ENCODE measurements at regions not wholly inside any gene's neighbourhood (a gene's known extent, or its start where the extent isn't known, plus 50 kb on each side); places are given as distances from the start of the nearest gene placed in this dataset.

- BruUV-seq (replicated peaks) = no TSS peak
- Mint-ChIP-seq H3K4me1 (ENCODE audit: insufficient read depth, unreplicated experiment) (peaks cover 8% of the 10 kb centered on the region), H3K36me3 (ENCODE audit: insufficient read depth, unreplicated experiment) (no peaks in the 10 kb centered on the region), H3K27me3 (ENCODE audit: insufficient read depth, unreplicated experiment) (no peaks in the 10 kb centered on the region), H3K9me3 (ENCODE audit: unreplicated experiment) (no peaks in the 10 kb centered on the region), H3K27ac (ENCODE audit: low read depth, unreplicated experiment) (no peak overlapping the region), H3K4me3 (ENCODE audit: unreplicated experiment) (no peak overlapping the region)
- intact Hi-C loops (cut with micrococcal nuclease) = no loop called here
- no peak for TF ChIP-seq CTCF (IDR thresholded peaks at IDR 0.05; ENCODE audit: unreplicated experiment)
- ChIA-PET POLR2A (no interaction called here), CTCF (no interaction called here)
- no peak for DNase-seq (ENCODE audit: unreplicated experiment)
Observed at GRCh38 chr7:42351316-42351935, 114.4 kb upstream of the GLI3 start.

- intact Hi-C loops (cut with micrococcal nuclease) = no loop called here
- H3K27ac Mint-ChIP-seq (ENCODE audit: low read depth, unreplicated experiment) = no peak overlapping the region
- peak; percentile 21 for DNase-seq (ENCODE audit: unreplicated experiment)
- CTCF ChIA-PET = no interaction called here
- H3K36me3 Mint-ChIP-seq (ENCODE audit: insufficient read depth, unreplicated experiment) = no peaks in the 10 kb centered on the region
- H3K4me1 Mint-ChIP-seq (ENCODE audit: insufficient read depth, unreplicated experiment) = peaks cover 8% of the 10 kb centered on the region
- no peak for TF ChIP-seq CTCF (IDR thresholded peaks at IDR 0.05; ENCODE audit: unreplicated experiment)
- POLR2A ChIA-PET = no interaction called here
- no peaks in the 10 kb centered on the region for H3K9me3 Mint-ChIP-seq (ENCODE audit: unreplicated experiment)
- no peaks in the 10 kb centered on the region for H3K27me3 Mint-ChIP-seq (ENCODE audit: insufficient read depth, unreplicated experiment)
- no peak overlapping the region for H3K4me3 Mint-ChIP-seq (ENCODE audit: unreplicated experiment)
- BruUV-seq (replicated peaks) = no TSS peak
Observed at GRCh38 chr7:42350801-42351200, 113.8 kb upstream of the GLI3 start.

DNA sequence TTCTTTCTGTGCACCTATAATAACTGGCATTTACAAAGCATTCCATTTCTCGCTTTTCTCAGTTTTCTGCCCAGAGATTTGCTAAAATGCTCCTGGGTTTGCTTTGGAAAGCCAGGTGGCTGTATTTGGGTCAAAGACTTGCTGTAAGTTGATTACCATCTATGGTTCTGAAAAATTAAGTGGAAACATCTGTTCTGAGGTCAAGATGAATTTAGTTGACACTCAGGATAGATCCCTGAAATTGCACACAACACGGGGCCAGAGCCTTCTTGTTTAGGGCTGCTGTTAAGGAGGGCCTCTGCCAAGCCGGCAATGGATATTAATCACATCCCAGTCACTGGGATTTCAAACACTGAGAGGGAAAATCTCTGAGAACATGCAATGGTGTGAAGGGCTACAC is 111.6 kb upstream of the GLI3 start:
- intact Hi-C loops (cut with micrococcal nuclease) = no loop called here
- Mint-ChIP-seq H3K4me3 (ENCODE audit: unreplicated experiment) (no peak overlapping the region), H3K27ac (ENCODE audit: low read depth, unreplicated experiment) (no peak overlapping the region), H3K27me3 (ENCODE audit: insufficient read depth, unreplicated experiment) (no peaks in the 10 kb centered on the region), H3K9me3 (ENCODE audit: unreplicated experiment) (no peaks in the 10 kb centered on the region), H3K4me1 (ENCODE audit: insufficient read depth, unreplicated experiment) (peaks cover 8% of the 10 kb centered on the region), H3K36me3 (ENCODE audit: insufficient read depth, unreplicated experiment) (no peaks in the 10 kb centered on the region)
- TF ChIP-seq CTCF (IDR thresholded peaks at IDR 0.05; ENCODE audit: unreplicated experiment) = no peak
- DNase-seq (ENCODE audit: unreplicated experiment) = no peak
- BruUV-seq (replicated peaks) = no TSS peak
- CTCF ChIA-PET = no interaction called here
- POLR2A ChIA-PET = no interaction called here

GRCh38 chr7:42348071-42348470 is 111.1 kb upstream of the GLI3 start:
- POLR2A ChIA-PET = interaction anchor here (0.6 kb wide), 1 partner anchor 21 kb away, joined by 3 read pairs; no protein-coding TSS in a partner anchor
- DNase-seq (ENCODE audit: unreplicated experiment) = no peak
- H3K4me1 Mint-ChIP-seq (ENCODE audit: insufficient read depth, unreplicated experiment) = peaks cover 8% of the 10 kb centered on the region
- no peak overlapping the region for H3K27ac Mint-ChIP-seq (ENCODE audit: low read depth, unreplicated experiment)
- intact Hi-C loops (cut with micrococcal nuclease) = no loop called here
- TF ChIP-seq CTCF (IDR thresholded peaks at IDR 0.05; ENCODE audit: unreplicated experiment) = no peak
- CTCF ChIA-PET = no interaction called here
- no peak overlapping the region for H3K4me3 Mint-ChIP-seq (ENCODE audit: unreplicated experiment)
- H3K27me3 Mint-ChIP-seq (ENCODE audit: insufficient read depth, unreplicated experiment) = no peaks in the 10 kb centered on the region
- no peaks in the 10 kb centered on the region for H3K9me3 Mint-ChIP-seq (ENCODE audit: unreplicated experiment)
- H3K36me3 Mint-ChIP-seq (ENCODE audit: insufficient read depth, unreplicated experiment) = no peaks in the 10 kb centered on the region
- BruUV-seq (replicated peaks) = no TSS peak
